Stimulated activated naive B cell treated with anti-CD40 and anti-IgM and Interleukin-4, amounts not matched to agents 10 μg/mL and 1 μg/mL and 100 μg/mL, for 72 hours (primary cell): ENCODE measurements at regions not wholly inside any gene's neighbourhood (a gene's known extent, or its start where the extent isn't known, plus 50 kb on each side); places are given as distances from the start of the nearest gene placed in this dataset.

Experiments used
- ATAC-seq, 2 donors: fragments of 150-1000 bp; cut with Tn5 transposase; replicated peaks; 2 replicates each; pipeline ENCODE4 v1.10.0; 2021; ENCODE audit warnings: moderate library complexity in 1 of 2
- DNase-seq: peaks from one replicate; pipeline ENCODE4 v3.0.0; 2021
- H3K27ac Mint-ChIP-seq: one replicate; pipeline ENCODE4 v1.8.0; 2022; ENCODE audit warnings: mild to moderate bottlenecking, mixed read lengths
- H3K27me3 Mint-ChIP-seq, 2 donors: one replicate each; pipeline ENCODE4 v1.8.0; 2022; ENCODE audit warnings: mixed read lengths in 2 of 2
- H3K36me3 Mint-ChIP-seq, 2 donors: one replicate each; pipeline ENCODE4 v1.8.0; 2022; ENCODE audit warnings: mixed read lengths in 2 of 2, mild to moderate bottlenecking in 1 of 2
- H3K4me1 Mint-ChIP-seq, 2 donors: one replicate each; pipeline ENCODE4 v1.8.0; 2022; ENCODE audit warnings: mixed read lengths in 2 of 2, mild to moderate bottlenecking in 1 of 2
- H3K4me3 Mint-ChIP-seq, 2 donors: one replicate each; pipeline ENCODE4 v1.8.0; 2022; ENCODE audit warnings: mild to moderate bottlenecking in 2 of 2, mixed read lengths in 2 of 2, moderate library complexity in 1 of 2
- H3K9me3 Mint-ChIP-seq, 2 donors: one replicate each; pipeline ENCODE4 v1.8.0; 2022; ENCODE audit warnings: mixed read lengths in 2 of 2, mild to moderate bottlenecking in 1 of 2

- H3K36me3 Mint-ChIP-seq, result no peaks in the 10 kb centered on the region
- DNase-seq, result no peak
- no peak overlapping the region for H3K27ac Mint-ChIP-seq
These were observed 146.3 kb downstream of the TLE3 start for GRCh38 chr15:69951256-69951897.

DNA sequence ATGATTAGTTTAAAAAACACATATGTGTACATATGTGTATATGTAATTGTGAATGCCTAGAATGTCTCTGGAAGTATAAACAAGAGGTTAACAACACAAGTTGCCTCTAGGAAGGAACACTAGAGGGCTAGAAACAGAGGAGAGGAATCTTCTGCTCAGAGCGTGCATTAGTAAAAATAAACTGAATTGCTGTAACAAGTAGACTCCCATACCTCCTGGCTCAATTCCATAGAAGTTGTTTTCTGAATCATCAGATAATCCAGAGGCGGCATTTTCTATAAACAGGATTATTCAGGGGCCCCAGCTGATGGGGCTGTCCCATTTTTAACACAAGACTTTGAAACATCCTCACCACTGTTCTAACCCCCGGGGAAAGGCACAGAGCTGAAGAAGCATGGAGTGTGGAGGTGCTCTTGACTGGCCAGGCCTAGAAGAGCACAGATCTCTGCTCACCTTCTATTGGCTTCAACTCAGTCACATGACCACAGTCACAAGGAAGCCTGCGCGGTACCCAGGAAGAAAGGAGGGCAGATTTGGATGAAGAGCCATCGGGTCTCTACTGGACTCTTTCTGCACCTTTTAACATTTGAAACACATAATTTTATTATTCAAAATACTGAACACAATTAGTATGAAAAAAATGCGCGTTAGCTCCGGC, 145.7 kb downstream of the TLE3 start:
- Mint-ChIP-seq H3K27me3 (peaks cover 6 to 15% of the 10 kb centered on the region in 2 donors), H3K27ac (no peak overlapping the region), H3K9me3 (no peaks in the 10 kb centered on the region), H3K4me3 (no peak overlapping the region), H3K36me3 (no peaks in the 10 kb centered on the region), H3K4me1 (peaks cover 0 to 2% of the 10 kb centered on the region in 2 donors)
- DNase-seq (no peak), ATAC-seq (no peak)

More at GRCh38 chr15:69951256-69951897, 146.3 kb downstream of the TLE3 start:
- Mint-ChIP-seq H3K27me3 (peaks cover 10 to 15% of the 10 kb centered on the region in 2 donors), H3K9me3 (no peaks in the 10 kb centered on the region), H3K4me1 (peaks cover 0 to 2% of the 10 kb centered on the region in 2 donors), H3K4me3 (no peak overlapping the region)
- ATAC-seq, result no peak

DNA sequence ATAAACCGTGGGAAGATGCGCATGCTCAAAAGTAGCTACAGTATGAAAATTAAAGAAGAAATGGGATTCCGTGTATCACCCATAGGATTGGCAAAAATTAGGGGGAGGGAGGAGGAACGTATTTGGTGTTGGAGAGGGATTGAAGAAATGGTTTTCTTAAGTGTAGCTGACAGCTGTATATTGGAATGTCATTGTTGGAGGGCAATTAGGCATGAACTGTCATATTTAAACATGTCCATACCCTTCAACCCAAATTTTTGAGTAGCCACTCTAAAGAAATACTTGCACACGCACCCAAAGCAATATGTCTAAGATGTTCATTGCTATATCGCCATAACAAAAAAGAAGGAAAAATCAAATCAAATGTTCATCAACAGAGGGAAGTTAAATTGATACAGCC, 144.7 kb downstream of the TLE3 start:
- DNase-seq, result no peak
- Mint-ChIP-seq H3K4me1 (peaks cover 0 to 2% of the 10 kb centered on the region in 2 donors), H3K27me3 (peaks cover 6 to 15% of the 10 kb centered on the region in 2 donors), H3K4me3 (no peak overlapping the region), H3K9me3 (no peaks in the 10 kb centered on the region), H3K27ac (no peak overlapping the region), H3K36me3 (no peaks in the 10 kb centered on the region)
- ATAC-seq, result no peak

DNA sequence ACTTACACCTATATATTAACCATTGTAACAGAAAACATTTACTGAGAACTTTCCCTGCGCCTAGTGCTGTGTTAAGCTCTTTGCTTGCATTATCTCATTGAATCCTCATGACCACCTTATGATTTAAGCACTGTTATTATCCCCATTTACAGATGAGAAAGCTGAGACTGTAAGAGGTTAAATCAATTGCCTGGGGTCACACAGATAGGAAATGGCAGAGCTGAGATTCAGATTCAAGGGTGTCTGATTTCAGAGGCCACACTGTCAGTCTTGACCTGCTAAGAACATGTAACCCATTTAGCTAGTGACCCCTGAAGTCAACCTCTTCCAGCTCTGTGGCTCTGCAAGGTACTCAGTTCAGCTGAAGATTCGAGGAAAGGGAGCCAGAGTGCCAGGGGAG, 143.9 kb downstream of the TLE3 start:
- no peak overlapping the region for H3K4me3 Mint-ChIP-seq
- H3K27me3 Mint-ChIP-seq, result peaks cover 11 to 12% of the 10 kb centered on the region in 2 donors
- no peaks in the 10 kb centered on the region for H3K36me3 Mint-ChIP-seq
- no peak for ATAC-seq
- H3K9me3 Mint-ChIP-seq, result no peaks in the 10 kb centered on the region
- no peak overlapping the region for H3K27ac Mint-ChIP-seq
- no peak for DNase-seq
- peaks cover 0 to 2% of the 10 kb centered on the region in 2 donors for H3K4me1 Mint-ChIP-seq

- no peaks in the 10 kb centered on the region for H3K9me3 Mint-ChIP-seq
- no peak overlapping the region for H3K4me3 Mint-ChIP-seq
- H3K36me3 Mint-ChIP-seq, result no peaks in the 10 kb centered on the region
- no peak overlapping the region for H3K27ac Mint-ChIP-seq
- peaks cover 17 to 21% of the 10 kb centered on the region in 2 donors for H3K27me3 Mint-ChIP-seq
- no peak for DNase-seq
- no peak for ATAC-seq
- no peaks in the 10 kb centered on the region for H3K4me1 Mint-ChIP-seq
These were observed 143.1 kb downstream of the TLE3 start for GRCh38 chr15:69954666-69955065.

- Mint-ChIP-seq H3K27ac (no peak overlapping the region), H3K4me3 (no peak overlapping the region), H3K9me3 (no peaks in the 10 kb centered on the region), H3K36me3 (no peaks in the 10 kb centered on the region), H3K27me3 (peaks cover 16 to 25% of the 10 kb centered on the region in 2 donors), H3K4me1 (no peaks in the 10 kb centered on the region)
- ATAC-seq (no peak), DNase-seq (no peak)
These were observed 142.3 kb downstream of the TLE3 start for GRCh38 chr15:69955240-69955894.

DNA sequence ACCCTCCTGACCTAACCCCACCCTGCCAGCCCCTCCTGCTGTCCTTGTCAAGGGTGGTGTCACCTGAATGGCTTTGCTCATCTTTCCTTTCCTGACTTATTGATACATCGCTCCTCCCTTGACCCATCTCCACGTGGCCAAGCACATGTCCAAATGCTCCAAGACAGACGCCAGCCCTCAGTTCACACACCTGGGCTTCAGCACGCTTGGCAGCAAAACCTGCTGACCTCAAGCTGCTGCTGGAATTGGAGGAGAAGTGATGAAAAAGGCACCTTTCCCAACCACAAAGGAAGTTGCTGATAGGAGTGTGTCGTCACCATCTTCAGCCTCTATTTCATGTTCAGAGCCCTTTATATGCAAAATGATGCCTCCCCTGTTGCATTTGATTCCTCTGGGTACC, 141.3 kb downstream of the TLE3 start:
- no peaks in the 10 kb centered on the region for H3K36me3 Mint-ChIP-seq
- no peak overlapping the region for H3K4me3 Mint-ChIP-seq
- ATAC-seq (no peak), DNase-seq (no peak)
- H3K9me3 Mint-ChIP-seq, result no peaks in the 10 kb centered on the region
- H3K27me3 Mint-ChIP-seq, result peaks cover 18 to 25% of the 10 kb centered on the region in 2 donors
- H3K27ac Mint-ChIP-seq, result no peak overlapping the region
- H3K4me1 Mint-ChIP-seq, result no peaks in the 10 kb centered on the region

DNA sequence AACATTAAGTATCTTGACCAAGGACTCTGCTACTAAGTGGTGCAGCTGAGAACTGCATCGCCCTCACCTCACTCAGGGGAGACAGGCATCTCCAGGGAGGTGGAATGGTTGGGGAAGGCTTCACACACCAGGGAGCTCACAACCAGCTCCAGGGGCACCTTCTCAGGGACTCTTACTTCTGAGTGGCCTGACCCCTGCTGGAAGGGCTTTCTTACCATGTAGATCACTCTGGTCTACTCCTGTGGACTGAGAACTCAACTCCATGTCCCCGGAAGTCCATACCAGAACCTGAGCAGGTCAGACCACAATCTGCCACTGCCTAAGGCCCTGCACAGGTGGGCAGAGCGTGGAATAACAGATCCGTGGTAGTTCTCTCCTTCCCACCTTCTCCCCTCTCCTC, 140.5 kb downstream of the TLE3 start:
- H3K4me3 Mint-ChIP-seq, result no peak overlapping the region
- H3K27me3 Mint-ChIP-seq, result peaks cover 20 to 25% of the 10 kb centered on the region in 2 donors
- no peaks in the 10 kb centered on the region for H3K36me3 Mint-ChIP-seq
- H3K9me3 Mint-ChIP-seq, result no peaks in the 10 kb centered on the region
- H3K27ac Mint-ChIP-seq, result no peak overlapping the region
- no peak for DNase-seq
- ATAC-seq, result no peak
- no peaks in the 10 kb centered on the region for H3K4me1 Mint-ChIP-seq

DNA sequence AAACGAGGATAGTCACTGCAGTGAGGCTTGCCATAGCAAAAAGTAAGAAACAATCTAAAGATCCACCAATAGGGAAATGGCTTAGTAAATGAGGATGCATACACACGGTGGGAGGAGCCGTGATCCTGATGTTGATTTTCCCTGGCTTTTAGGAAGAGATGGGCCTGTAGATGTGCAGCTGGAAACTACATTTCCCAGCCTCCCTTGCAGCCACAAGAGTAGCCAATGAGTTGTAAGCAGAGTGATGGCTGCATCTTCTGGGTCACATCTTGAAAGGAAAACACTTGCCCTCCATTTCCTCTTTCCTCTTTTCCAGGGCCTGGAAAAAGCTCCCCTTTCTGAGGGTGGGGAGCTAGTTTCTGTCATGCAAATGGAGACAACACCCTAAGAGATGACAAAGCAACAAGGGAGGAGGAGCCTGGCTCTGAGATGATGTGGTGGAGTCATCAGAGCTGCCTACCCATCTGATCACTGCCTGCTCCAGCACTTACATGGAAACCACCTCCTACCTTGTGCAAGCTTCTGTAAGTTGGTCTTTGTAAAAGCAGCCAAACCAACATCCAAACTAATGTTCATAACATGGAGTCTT, 139.1 kb downstream of the TLE3 start:
- no peak overlapping the region for H3K4me3 Mint-ChIP-seq
- H3K36me3 Mint-ChIP-seq, result no peaks in the 10 kb centered on the region
- ATAC-seq, result no peak
- peaks cover 25% of the 10 kb centered on the region in 2 donors for H3K27me3 Mint-ChIP-seq
- no peak overlapping the region for H3K27ac Mint-ChIP-seq
- no peaks in the 10 kb centered on the region for H3K4me1 Mint-ChIP-seq
- no peaks in the 10 kb centered on the region for H3K9me3 Mint-ChIP-seq
- DNase-seq, result no peak

DNA sequence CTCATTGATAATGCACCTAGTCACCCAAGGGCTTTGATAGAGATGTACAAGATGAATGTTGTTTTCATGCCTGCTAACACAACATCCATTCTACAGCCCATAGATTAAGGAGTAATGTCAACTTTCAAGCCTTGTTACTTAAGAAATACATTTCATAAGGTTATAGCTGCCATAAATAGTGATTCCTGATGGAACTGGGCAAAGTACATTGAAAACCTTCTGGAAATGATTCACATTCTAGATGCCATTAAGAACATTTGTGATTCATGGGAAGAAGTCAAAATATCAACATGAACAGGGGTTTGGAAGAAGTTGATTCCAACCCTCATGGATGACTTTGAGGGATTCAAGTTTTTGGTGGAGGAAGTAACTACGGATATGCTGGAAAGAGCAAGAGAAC, 135.2 kb downstream of the TLE3 start:
- Mint-ChIP-seq H3K4me1 (no peaks in the 10 kb centered on the region), H3K36me3 (no peaks in the 10 kb centered on the region), H3K27me3 (peaks cover 29 to 34% of the 10 kb centered on the region in 2 donors), H3K9me3 (no peaks in the 10 kb centered on the region), H3K4me3 (no peak overlapping the region), H3K27ac (no peak overlapping the region)
- DNase-seq, result no peak
- no peak for ATAC-seq

GRCh38 chr15:69963385-69963784, 134.3 kb downstream of the TLE3 start:
- DNase-seq (no peak), ATAC-seq (no peak)
- Mint-ChIP-seq H3K4me1 (no peaks in the 10 kb centered on the region), H3K27ac (no peak overlapping the region), H3K27me3 (peaks cover 32 to 36% of the 10 kb centered on the region in 2 donors), H3K9me3 (no peaks in the 10 kb centered on the region), H3K4me3 (no peak overlapping the region), H3K36me3 (no peaks in the 10 kb centered on the region)

GRCh38 chr15:69971771-69972170, 125.9 kb downstream of the TLE3 start:
- no peak overlapping the region for H3K4me3 Mint-ChIP-seq
- peaks cover 53 to 55% of the 10 kb centered on the region in 2 donors for H3K27me3 Mint-ChIP-seq
- H3K9me3 Mint-ChIP-seq, result no peaks in the 10 kb centered on the region
- no peaks in the 10 kb centered on the region for H3K36me3 Mint-ChIP-seq
- H3K27ac Mint-ChIP-seq, result no peak overlapping the region
- no peaks in the 10 kb centered on the region for H3K4me1 Mint-ChIP-seq
- ATAC-seq, result no peak
- DNase-seq, result no peak

DNA sequence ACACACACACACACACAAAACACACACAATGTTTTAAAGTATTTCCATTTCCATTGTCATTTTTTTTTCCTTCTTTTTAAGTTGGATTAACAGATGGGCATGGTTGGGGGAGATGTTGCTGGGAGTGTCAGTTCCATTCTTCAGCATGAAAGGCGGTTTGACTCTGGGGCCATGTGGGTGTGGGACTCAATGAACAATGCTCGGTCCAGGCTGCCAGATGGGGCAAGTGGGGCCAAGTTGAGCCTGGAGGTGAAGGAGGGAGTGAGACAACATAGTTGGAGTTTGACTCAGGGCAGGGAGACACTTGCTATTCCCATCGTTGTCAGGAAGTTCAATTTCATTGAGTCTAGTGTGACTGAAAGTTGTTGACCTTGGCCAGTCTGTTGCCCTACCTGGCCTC, 125.3 kb downstream of the TLE3 start:
- H3K27ac Mint-ChIP-seq, result no peak overlapping the region
- ATAC-seq, result no peak
- no peaks in the 10 kb centered on the region for H3K4me1 Mint-ChIP-seq
- DNase-seq, result no peak
- H3K36me3 Mint-ChIP-seq, result no peaks in the 10 kb centered on the region
- H3K4me3 Mint-ChIP-seq, result no peak overlapping the region
- peaks cover 58 to 60% of the 10 kb centered on the region in 2 donors for H3K27me3 Mint-ChIP-seq
- no peaks in the 10 kb centered on the region for H3K9me3 Mint-ChIP-seq

- ATAC-seq (peak; percentile 90 to 97), DNase-seq (peak; percentile 52)
- Mint-ChIP-seq H3K9me3 (no peaks in the 10 kb centered on the region), H3K4me3 (no peak overlapping the region), H3K27me3 (peaks cover 61 to 62% of the 10 kb centered on the region in 2 donors), H3K27ac (no peak overlapping the region), H3K36me3 (no peaks in the 10 kb centered on the region), H3K4me1 (no peaks in the 10 kb centered on the region)
These were observed 124.5 kb downstream of the TLE3 start for GRCh38 chr15:69973102-69973714.
